ENCODE measurements at regions not wholly inside any gene's neighbourhood (a gene's known extent, or its start where the extent isn't known, plus 50 kb on each side); places are given as distances from the start of the nearest gene placed in this dataset.

- H3K4me3 ChIP-seq: no peak overlapping the region
- H3K4me1 ChIP-seq: no peaks in the 10 kb centered on the region
- WGBS, 2 donors (ENCODE audit: low coverage in 1 of 2): 67% methylated on average over 1 of the region's 1 CpG; no CpG with 5 or more reads in 1 of the 2 donors
- in situ Hi-C loops (cut with MboI; ENCODE audit: low pct_ligation_motif_present in 1 of 4, low pct_unique_long_range_greater_than_20kb in 1 of 4, low sequenced_read_pairs in 3 of 4): no loop called here
- no peaks in the 10 kb centered on the region for H3K9me3 ChIP-seq
- intact Hi-C loops (cut with DNase I; ENCODE audit: low total_unique reads): no loop called here
- no peaks in the 10 kb centered on the region for H3K36me3 ChIP-seq
- DNase-seq: no peak
- TF ChIP-seq POLR2A (IDR thresholded peaks at IDR 0.05): no peak
- TF ChIP-seq EP300 (IDR thresholded peaks at IDR 0.05; ENCODE audit: low read depth): no peak
- TF ChIP-seq CTCF (IDR thresholded peaks at IDR 0.05): no peak
- TF ChIP-seq POLR2AphosphoS5 (IDR thresholded peaks at IDR 0.05): no peak
- H3K27me3 ChIP-seq: no peaks in the 10 kb centered on the region
- H3K27ac ChIP-seq: no peak overlapping the region
Observed at GRCh38 chr1:82507011-82507410, 706.3 kb downstream of the ADGRL2 start.

GRCh38 chr1:82503822-82504221 is 703.1 kb downstream of the ADGRL2 start:
- no peaks in the 10 kb centered on the region for H3K4me1 ChIP-seq
- in situ Hi-C loops (cut with MboI; ENCODE audit: low pct_ligation_motif_present in 1 of 4, low pct_unique_long_range_greater_than_20kb in 1 of 4, low sequenced_read_pairs in 3 of 4) (no loop called here), intact Hi-C loops (cut with DNase I; ENCODE audit: low total_unique reads) (no loop called here)
- no peaks in the 10 kb centered on the region for H3K9me3 ChIP-seq
- no peaks in the 10 kb centered on the region for H3K36me3 ChIP-seq
- H3K27ac ChIP-seq: no peak overlapping the region
- WGBS, 2 donors (ENCODE audit: low coverage in 1 of 2): 60 to 67% methylated on average over 1 of the region's 1 CpG
- DNase-seq: no peak
- H3K4me3 ChIP-seq: no peak overlapping the region
- TF ChIP-seq POLR2A (IDR thresholded peaks at IDR 0.05) (no peak), POLR2AphosphoS5 (IDR thresholded peaks at IDR 0.05) (no peak)
- no peaks in the 10 kb centered on the region for H3K27me3 ChIP-seq

- H3K36me3 ChIP-seq: no peaks in the 10 kb centered on the region
- no peaks in the 10 kb centered on the region for H3K27me3 ChIP-seq
- in situ Hi-C loops (cut with MboI; ENCODE audit: low pct_ligation_motif_present in 1 of 4, low pct_unique_long_range_greater_than_20kb in 1 of 4, low sequenced_read_pairs in 3 of 4) (no loop called here), intact Hi-C loops (cut with DNase I; ENCODE audit: low total_unique reads) (no loop called here)
- no peak for TF ChIP-seq EP300 (IDR thresholded peaks at IDR 0.05; ENCODE audit: low read depth)
- no peak for TF ChIP-seq POLR2AphosphoS5 (IDR thresholded peaks at IDR 0.05)
- no peak for TF ChIP-seq POLR2A (IDR thresholded peaks at IDR 0.05)
- TF ChIP-seq CTCF (IDR thresholded peaks at IDR 0.05): no peak
- H3K9me3 ChIP-seq: peaks cover 0 to 9% of the 10 kb centered on the region in 2 donors
- H3K4me3 ChIP-seq: no peak overlapping the region
- DNase-seq: no peak
- no peak overlapping the region for H3K27ac ChIP-seq
- no peaks in the 10 kb centered on the region for H3K4me1 ChIP-seq
Observed at GRCh38 chr1:82499022-82499421, 698.3 kb downstream of the ADGRL2 start.

GRCh38 chr1:82494117-82494516 is 693.4 kb downstream of the ADGRL2 start:
- intact Hi-C loops (cut with DNase I; ENCODE audit: low total_unique reads): no loop called here
- 64 to 95% methylated on average over 3 of the region's 3 CpGs for WGBS, 2 donors (ENCODE audit: low coverage in 1 of 2)

More at GRCh38 chr1:82494117-82494516, 693.4 kb downstream of the ADGRL2 start:
- Histone ChIP-seq H3K4me1 (no peaks in the 10 kb centered on the region), H3K4me3 (no peak overlapping the region), H3K9me3 (peaks cover 0 to 9% of the 10 kb centered on the region in 2 donors), H3K27me3 (no peaks in the 10 kb centered on the region), H3K27ac (no peak overlapping the region), H3K36me3 (no peaks in the 10 kb centered on the region)
- in situ Hi-C loops (cut with MboI; ENCODE audit: low pct_ligation_motif_present in 1 of 4, low pct_unique_long_range_greater_than_20kb in 1 of 4, low sequenced_read_pairs in 3 of 4): no loop called here
- TF ChIP-seq POLR2A (IDR thresholded peaks at IDR 0.05) (no peak), EP300 (IDR thresholded peaks at IDR 0.05; ENCODE audit: low read depth) (no peak), POLR2AphosphoS5 (IDR thresholded peaks at IDR 0.05) (no peak), CTCF (IDR thresholded peaks at IDR 0.05) (no peak)
- no peak for DNase-seq
